ENCODE measurements at regions not wholly inside any gene's neighbourhood (a gene's known extent, or its start where the extent isn't known, plus 50 kb on each side); places are given as distances from the start of the nearest gene placed in this dataset.

DNA sequence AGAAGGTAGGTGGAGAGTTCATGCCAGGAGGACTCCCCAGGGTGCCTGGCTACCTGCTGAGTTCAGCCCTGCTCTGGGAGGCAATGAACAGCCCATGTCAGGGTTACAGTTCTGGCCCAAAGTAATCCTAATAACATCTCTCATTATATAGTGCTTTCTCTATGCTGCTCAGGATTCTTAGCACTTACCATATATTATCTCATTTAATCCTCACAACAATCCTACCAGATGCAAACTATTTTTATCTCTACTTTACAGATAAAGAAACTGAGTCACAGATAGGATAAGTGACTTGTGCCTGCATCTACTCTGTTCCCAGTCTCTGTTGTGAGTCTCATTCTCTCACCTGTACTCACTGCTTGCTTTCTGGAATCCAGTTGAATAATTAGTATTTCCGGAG, 105.1 kb upstream of the NFE2L3 start:
- H3K4me3 ChIP-seq = no peak overlapping the region

DNA sequence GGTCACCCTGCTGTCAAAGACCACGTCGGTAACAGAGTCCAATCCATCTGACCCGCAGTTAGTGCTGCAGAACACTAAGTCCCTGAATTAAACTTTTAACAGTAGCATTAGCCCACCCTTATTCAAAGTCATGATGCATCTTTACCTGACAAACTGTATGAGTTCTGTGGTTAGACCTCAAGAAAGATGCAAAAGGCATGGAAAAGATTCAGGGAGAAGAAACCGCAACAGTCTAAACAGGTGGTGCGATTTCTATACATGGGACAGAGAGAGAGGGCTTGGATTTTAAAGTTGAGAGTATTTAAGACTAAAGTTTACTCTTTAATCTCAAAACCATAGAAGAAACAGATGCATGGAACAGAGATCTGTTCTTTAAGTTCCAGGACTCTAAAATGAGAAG, 103.3 kb upstream of the NFE2L3 start:
- no peak for DNase-seq (ENCODE audit: low spot score in 2 of 2)
- intact Hi-C loops (cut with DNase I; ENCODE audit: low total_unique reads) = no loop called here
- no peak for TF ChIP-seq POLR2AphosphoS5 (IDR thresholded peaks at IDR 0.05)
- no peak for TF ChIP-seq POLR2A (IDR thresholded peaks at IDR 0.05)
- TF ChIP-seq, protein P1, sequence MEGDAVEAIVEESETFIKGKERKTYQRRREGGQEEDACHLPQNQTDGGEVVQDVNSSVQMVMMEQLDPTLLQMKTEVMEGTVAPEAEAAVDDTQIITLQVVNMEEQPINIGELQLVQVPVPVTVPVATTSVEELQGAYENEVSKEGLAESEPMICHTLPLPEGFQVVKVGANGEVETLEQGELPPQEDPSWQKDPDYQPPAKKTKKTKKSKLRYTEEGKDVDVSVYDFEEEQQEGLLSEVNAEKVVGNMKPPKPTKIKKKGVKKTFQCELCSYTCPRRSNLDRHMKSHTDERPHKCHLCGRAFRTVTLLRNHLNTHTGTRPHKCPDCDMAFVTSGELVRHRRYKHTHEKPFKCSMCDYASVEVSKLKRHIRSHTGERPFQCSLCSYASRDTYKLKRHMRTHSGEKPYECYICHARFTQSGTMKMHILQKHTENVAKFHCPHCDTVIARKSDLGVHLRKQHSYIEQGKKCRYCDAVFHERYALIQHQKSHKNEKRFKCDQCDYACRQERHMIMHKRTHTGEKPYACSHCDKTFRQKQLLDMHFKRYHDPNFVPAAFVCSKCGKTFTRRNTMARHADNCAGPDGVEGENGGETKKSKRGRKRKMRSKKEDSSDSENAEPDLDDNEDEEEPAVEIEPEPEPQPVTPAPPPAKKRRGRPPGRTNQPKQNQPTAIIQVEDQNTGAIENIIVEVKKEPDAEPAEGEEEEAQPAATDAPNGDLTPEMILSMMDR (IDR thresholded peaks at IDR 0.05) = no peak
- no peak overlapping the region for H3K4me3 ChIP-seq
- H3K36me3 ChIP-seq = no peaks in the 10 kb centered on the region
- H3K27me3 ChIP-seq = no peaks in the 10 kb centered on the region
- H3K27ac ChIP-seq = no peak overlapping the region
- peaks cover 0 to 3% of the 10 kb centered on the region in 2 donors for H3K9me3 ChIP-seq
- H3K4me1 ChIP-seq = no peaks in the 10 kb centered on the region

More for the DNA sequence above, 105.1 kb upstream of the NFE2L3 start:
- H3K36me3 ChIP-seq = no peaks in the 10 kb centered on the region
- no peak overlapping the region for H3K27ac ChIP-seq
- H3K4me1 ChIP-seq = no peaks in the 10 kb centered on the region
- no peak for DNase-seq (ENCODE audit: low spot score in 2 of 2)
- no peaks in the 10 kb centered on the region for H3K27me3 ChIP-seq
- TF ChIP-seq POLR2AphosphoS5 (IDR thresholded peaks at IDR 0.05) (no peak), POLR2A (IDR thresholded peaks at IDR 0.05) (no peak)
- TF ChIP-seq, protein P1 (IDR thresholded peaks at IDR 0.05) = no peak
- H3K9me3 ChIP-seq = peaks cover 0 to 3% of the 10 kb centered on the region in 2 donors
- intact Hi-C loops (cut with DNase I; ENCODE audit: low total_unique reads) = no loop called here

DNA sequence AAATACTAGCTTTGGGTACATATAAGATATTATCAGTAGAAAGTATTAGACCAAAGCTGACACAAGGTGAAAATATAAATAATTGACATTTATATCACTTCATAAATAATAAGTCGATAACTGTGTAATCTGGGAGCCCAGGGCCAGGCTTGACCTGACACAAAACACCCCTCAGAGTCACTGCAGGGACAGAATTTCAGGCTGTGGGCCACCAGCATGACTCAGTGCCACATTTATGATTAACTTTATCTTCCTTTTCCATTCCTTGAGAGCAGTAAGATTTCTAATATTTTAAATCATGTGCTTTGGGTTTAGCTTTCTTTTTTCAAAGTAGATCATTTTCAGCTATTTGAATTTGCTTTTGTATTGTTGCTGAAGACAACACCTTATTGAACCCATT, 102.9 kb upstream of the NFE2L3 start:
- no peaks in the 10 kb centered on the region for H3K36me3 ChIP-seq
- TF ChIP-seq, protein P1 (IDR thresholded peaks at IDR 0.05) = no peak
- intact Hi-C loops (cut with DNase I; ENCODE audit: low total_unique reads) = no loop called here
- DNase-seq (ENCODE audit: low spot score in 2 of 2) = no peak
- no peak overlapping the region for H3K4me3 ChIP-seq
- H3K4me1 ChIP-seq = no peaks in the 10 kb centered on the region
- H3K27me3 ChIP-seq = no peaks in the 10 kb centered on the region
- no peak overlapping the region for H3K27ac ChIP-seq
- H3K9me3 ChIP-seq = peaks cover 0 to 3% of the 10 kb centered on the region in 2 donors

DNA sequence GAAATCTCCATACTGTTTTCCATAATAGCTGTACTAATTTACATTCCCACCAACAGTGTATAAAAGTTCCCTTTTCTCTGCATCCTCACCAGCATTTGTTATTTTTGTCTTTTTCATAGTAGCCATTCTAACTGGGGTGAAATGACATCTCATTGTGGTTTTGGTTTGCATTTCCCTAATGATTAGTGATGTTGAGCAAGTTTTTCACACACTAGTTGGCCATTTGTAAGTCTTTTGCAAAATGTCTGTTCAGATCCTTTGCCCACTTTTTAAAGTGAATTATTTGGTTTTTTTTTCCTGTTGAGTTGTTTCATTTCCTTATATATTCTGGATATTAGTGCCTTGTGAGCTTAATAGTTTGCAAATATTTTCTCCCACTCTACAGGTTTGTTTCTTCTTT, 101.0 kb upstream of the NFE2L3 start:
- Histone ChIP-seq H3K27ac (no peak overlapping the region), H3K4me1 (no peaks in the 10 kb centered on the region), H3K4me3 (no peak overlapping the region), H3K27me3 (no peaks in the 10 kb centered on the region), H3K9me3 (peaks cover 0 to 3% of the 10 kb centered on the region in 2 donors), H3K36me3 (no peaks in the 10 kb centered on the region)
- no peak for TF ChIP-seq POLR2AphosphoS5 (IDR thresholded peaks at IDR 0.05)
- TF ChIP-seq, protein P1 (IDR thresholded peaks at IDR 0.05) = no peak
- no peak for TF ChIP-seq POLR2A (IDR thresholded peaks at IDR 0.05)
- no peak for DNase-seq (ENCODE audit: low spot score in 2 of 2)
- intact Hi-C loops (cut with DNase I; ENCODE audit: low total_unique reads) = loop anchor here (10.0 kb wide), 1 partner anchor 156 kb away; no protein-coding TSS in a partner anchor

DNA sequence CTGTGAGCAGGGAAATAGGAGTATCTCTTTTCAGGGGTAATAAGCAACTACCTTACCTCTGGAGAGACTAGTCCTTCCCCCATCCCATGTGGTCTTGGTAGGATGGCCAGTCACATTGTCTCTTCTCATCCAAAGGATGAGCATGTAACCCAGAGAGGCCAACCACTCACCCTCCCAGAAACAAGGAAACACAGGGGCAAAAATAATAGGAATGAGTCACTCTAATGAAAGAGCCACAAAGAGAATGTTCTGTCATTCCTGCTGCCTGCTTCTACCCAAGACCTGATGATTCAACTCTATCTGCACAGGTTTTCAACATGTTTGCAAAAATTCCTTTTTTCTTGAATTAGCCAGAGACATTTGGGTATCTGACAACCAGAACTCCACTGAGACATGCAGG, 99.3 kb upstream of the NFE2L3 start:
- TF ChIP-seq POLR2AphosphoS5 (IDR thresholded peaks at IDR 0.05) = no peak
- TF ChIP-seq POLR2A (IDR thresholded peaks at IDR 0.05) = no peak
- TF ChIP-seq, protein P1 (IDR thresholded peaks at IDR 0.05) = no peak
- H3K36me3 ChIP-seq = no peaks in the 10 kb centered on the region
- H3K4me1 ChIP-seq = no peaks in the 10 kb centered on the region
- H3K27me3 ChIP-seq = no peaks in the 10 kb centered on the region
- no peak for DNase-seq (ENCODE audit: low spot score in 2 of 2)
- intact Hi-C loops (cut with DNase I; ENCODE audit: low total_unique reads) = loop anchor here (10.0 kb wide), 1 partner anchor 158 kb away; no protein-coding TSS in a partner anchor
- H3K4me3 ChIP-seq = no peak overlapping the region
- H3K27ac ChIP-seq = no peak overlapping the region
- peaks cover 0 to 3% of the 10 kb centered on the region in 2 donors for H3K9me3 ChIP-seq

Measured in breast epithelium (tissue), 4 donors.